ENCODE measurements at regions not wholly inside any gene's neighbourhood (a gene's known extent, or its start where the extent isn't known, plus 50 kb on each side); places are given as distances from the start of the nearest gene placed in this dataset.

DNA sequence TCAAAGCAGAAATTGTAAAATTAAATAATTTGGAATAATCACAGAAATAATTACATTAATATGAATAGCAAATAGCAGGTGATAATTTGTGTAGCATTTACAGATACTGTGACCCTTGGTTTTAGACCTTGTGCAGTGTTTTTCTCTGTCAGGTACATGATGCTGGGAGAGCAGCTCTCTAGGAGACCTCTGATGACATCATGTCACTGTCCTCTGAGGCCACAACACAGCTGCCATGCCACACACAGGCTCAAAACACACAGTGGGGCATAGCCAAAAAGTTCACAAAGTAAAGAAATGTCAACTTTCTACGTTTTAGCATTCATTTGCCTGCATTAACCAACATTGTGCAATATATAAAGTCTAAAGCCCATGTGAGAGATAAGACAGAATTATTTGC lies 71.8 kb upstream of the ZBTB20 start:
- no peak for TF ChIP-seq POLR2A (IDR thresholded peaks at IDR 0.05)
- TF ChIP-seq, protein P1, sequence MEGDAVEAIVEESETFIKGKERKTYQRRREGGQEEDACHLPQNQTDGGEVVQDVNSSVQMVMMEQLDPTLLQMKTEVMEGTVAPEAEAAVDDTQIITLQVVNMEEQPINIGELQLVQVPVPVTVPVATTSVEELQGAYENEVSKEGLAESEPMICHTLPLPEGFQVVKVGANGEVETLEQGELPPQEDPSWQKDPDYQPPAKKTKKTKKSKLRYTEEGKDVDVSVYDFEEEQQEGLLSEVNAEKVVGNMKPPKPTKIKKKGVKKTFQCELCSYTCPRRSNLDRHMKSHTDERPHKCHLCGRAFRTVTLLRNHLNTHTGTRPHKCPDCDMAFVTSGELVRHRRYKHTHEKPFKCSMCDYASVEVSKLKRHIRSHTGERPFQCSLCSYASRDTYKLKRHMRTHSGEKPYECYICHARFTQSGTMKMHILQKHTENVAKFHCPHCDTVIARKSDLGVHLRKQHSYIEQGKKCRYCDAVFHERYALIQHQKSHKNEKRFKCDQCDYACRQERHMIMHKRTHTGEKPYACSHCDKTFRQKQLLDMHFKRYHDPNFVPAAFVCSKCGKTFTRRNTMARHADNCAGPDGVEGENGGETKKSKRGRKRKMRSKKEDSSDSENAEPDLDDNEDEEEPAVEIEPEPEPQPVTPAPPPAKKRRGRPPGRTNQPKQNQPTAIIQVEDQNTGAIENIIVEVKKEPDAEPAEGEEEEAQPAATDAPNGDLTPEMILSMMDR (IDR thresholded peaks at IDR 0.05), result no peak

All from heart left ventricle (tissue), 13 donors.